ENCODE measurements at regions not wholly inside any gene's neighbourhood (a gene's known extent, or its start where the extent isn't known, plus 50 kb on each side); places are given as distances from the start of the nearest gene placed in this dataset.

DNA sequence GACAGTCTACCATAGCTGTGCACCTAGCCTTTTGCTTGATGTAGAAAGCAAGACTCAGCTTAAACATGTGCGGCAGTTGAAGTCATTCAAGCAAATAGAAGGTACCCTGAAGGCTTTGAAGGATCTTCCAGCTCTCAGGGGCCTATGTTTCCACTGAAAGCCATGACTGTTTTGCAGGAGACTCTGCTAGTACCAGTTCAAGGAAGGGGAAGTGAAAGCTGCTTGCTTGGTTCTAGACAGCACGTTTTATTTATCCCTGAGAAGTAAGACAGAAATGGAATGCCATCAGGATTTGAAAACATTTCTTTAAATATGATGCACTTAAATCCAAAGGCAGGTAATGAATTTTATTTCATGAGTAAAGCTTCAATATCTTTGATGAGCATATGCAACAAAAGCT, 311.4 kb downstream of the PDCD6IP start:
- TF ChIP-seq, protein P1, sequence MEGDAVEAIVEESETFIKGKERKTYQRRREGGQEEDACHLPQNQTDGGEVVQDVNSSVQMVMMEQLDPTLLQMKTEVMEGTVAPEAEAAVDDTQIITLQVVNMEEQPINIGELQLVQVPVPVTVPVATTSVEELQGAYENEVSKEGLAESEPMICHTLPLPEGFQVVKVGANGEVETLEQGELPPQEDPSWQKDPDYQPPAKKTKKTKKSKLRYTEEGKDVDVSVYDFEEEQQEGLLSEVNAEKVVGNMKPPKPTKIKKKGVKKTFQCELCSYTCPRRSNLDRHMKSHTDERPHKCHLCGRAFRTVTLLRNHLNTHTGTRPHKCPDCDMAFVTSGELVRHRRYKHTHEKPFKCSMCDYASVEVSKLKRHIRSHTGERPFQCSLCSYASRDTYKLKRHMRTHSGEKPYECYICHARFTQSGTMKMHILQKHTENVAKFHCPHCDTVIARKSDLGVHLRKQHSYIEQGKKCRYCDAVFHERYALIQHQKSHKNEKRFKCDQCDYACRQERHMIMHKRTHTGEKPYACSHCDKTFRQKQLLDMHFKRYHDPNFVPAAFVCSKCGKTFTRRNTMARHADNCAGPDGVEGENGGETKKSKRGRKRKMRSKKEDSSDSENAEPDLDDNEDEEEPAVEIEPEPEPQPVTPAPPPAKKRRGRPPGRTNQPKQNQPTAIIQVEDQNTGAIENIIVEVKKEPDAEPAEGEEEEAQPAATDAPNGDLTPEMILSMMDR (IDR thresholded peaks at IDR 0.05), result no peak
- TF ChIP-seq POLR2A (IDR thresholded peaks at IDR 0.05), result no peak

Measured in Peyer's patch (tissue), 4 donors.